HCT116 (cell line): ENCODE measurements at regions not wholly inside any gene's neighbourhood (a gene's known extent, or its start where the extent isn't known, plus 50 kb on each side); places are given as distances from the start of the nearest gene placed in this dataset.

ENCODE experiments used
- CTCF ChIP-seq, 3 experiments: fragments of 200-600 bp in 1 of 3; sonication (generic) in 1 of 3; IDR thresholded peaks in 2 of 3; conservative IDR thresholded peaks in 1 of 3; 2 replicates each; pipeline ENCODE4 v1.5.1; 2012 to 2017; ENCODE audit warnings: low read depth in 2 of 3, low read length in 2 of 3, antibody characterized with exemption in 1 of 3, borderline replicate concordance in 1 of 3, control low read depth in 1 of 3, mild to moderate bottlenecking in 1 of 3, mixed read lengths in 1 of 3, mixed run types in 1 of 3, moderate library complexity in 1 of 3; ENCODE audit not compliant: insufficient read depth in 1 of 3
- EGR1 ChIP-seq: IDR thresholded peaks from 2 replicates; pipeline ENCODE4 v1.6.1; 2012; ENCODE audit warnings: low read depth
- EZH2 ChIP-seq: fragments of 200-600 bp; sonication (generic); IDR thresholded peaks from 2 replicates; pipeline ENCODE4 v1.6.1; 2017; ENCODE audit warnings: antibody characterized with exemption, mixed run types
- FOSL1 ChIP-seq: IDR thresholded peaks from 2 replicates; pipeline ENCODE4 v1.6.1; 2012; ENCODE audit warnings: low read depth
- MAX ChIP-seq: IDR thresholded peaks from 2 replicates; pipeline ENCODE4 v1.6.1; 2012
- POLR2A ChIP-seq: IDR thresholded peaks from 2 replicates; pipeline ENCODE4 v1.7.0; 2011; ENCODE audit warnings: borderline replicate concordance; ENCODE audit not compliant: insufficient read depth, insufficient read length; ENCODE audit errors: extremely low read depth
- POLR2AphosphoS5 ChIP-seq: IDR thresholded peaks from 2 replicates; pipeline ENCODE4 v1.6.1; 2011; ENCODE audit warnings: mild to moderate bottlenecking, low read depth, low read length, moderate library complexity
- RAD21 ChIP-seq: IDR thresholded peaks from 2 replicates; pipeline ENCODE4 v1.6.1; 2012; ENCODE audit warnings: low read depth, mild to moderate bottlenecking
- SIN3A ChIP-seq: IDR thresholded peaks from 2 replicates; pipeline ENCODE4 v1.6.1; 2012; ENCODE audit warnings: low read depth
- SP1 ChIP-seq: IDR thresholded peaks from 2 replicates; pipeline ENCODE4 v1.6.1; 2012; ENCODE audit warnings: low read depth

GRCh38 chrX:1009771-1010170 lies 202.7 kb downstream of the CRLF2 start:
- TF ChIP-seq CTCF (IDR thresholded peaks at IDR 0.05 in 2 of 3, conservative IDR thresholded peaks at IDR 0.05 in 1 of 3; ENCODE audit: borderline replicate concordance in 1 of 3, insufficient read depth in 1 of 3, low read depth in 2 of 3, low read length in 2 of 3) (no peak), POLR2A (no peak), RAD21 (no peak), SP1 (no peak), FOSL1 (no peak), POLR2AphosphoS5 (no peak), EZH2 (no peak), EGR1 (no peak), SIN3A (no peak), MAX (no peak)
